SK-N-MC (cell line): ENCODE measurements at regions not wholly inside any gene's neighbourhood (a gene's known extent, or its start where the extent isn't known, plus 50 kb on each side); places are given as distances from the start of the nearest gene placed in this dataset.

Experiments
- EZH2 ChIP-seq: fragments of 200-600 bp; sonication (generic); IDR thresholded peaks from one replicate; pipeline ENCODE4 v1.6.1; 2017; ENCODE audit warnings: antibody characterized with exemption
- POLR2AphosphoS5 ChIP-seq: IDR thresholded peaks from 2 replicates; pipeline ENCODE4 v1.6.1; 2012; ENCODE audit warnings: mild to moderate bottlenecking, low read depth, low read length, borderline replicate concordance

GRCh38 chr7:136594739-136595144, 273.7 kb upstream of the CHRM2 start:
- no peak for TF ChIP-seq EZH2
- TF ChIP-seq POLR2AphosphoS5 = no peak
